Neural progenitor cell (in vitro differentiated cells): ENCODE measurements at regions not wholly inside any gene's neighbourhood (a gene's known extent, or its start where the extent isn't known, plus 50 kb on each side); places are given as distances from the start of the nearest gene placed in this dataset.

Source experiments
- CTCF ChIP-seq: fragments of 200-600 bp; sonication (generic); IDR thresholded peaks from 2 replicates; pipeline ENCODE4 v1.5.1; 2017; ENCODE audit warnings: antibody characterized with exemption, mild to moderate bottlenecking
- EZH2 ChIP-seq: fragments of 200-600 bp; sonication (generic); IDR thresholded peaks from 2 replicates; pipeline ENCODE4 v1.6.1; 2017; ENCODE audit warnings: antibody characterized with exemption, mild to moderate bottlenecking, moderate library complexity
- EZH2phosphoT487 ChIP-seq: fragments of 200-600 bp; sonication (generic); IDR thresholded peaks from 2 replicates; pipeline ENCODE4 v1.6.1; 2017; ENCODE audit warnings: antibody characterized with exemption

GRCh38 chr11:112455791-112456190 lies 195.1 kb upstream of the PLET1 start:
- TF ChIP-seq CTCF (no peak), EZH2 (no peak), EZH2phosphoT487 (no peak)
